ENCODE measurements at regions not wholly inside any gene's neighbourhood (a gene's known extent, or its start where the extent isn't known, plus 50 kb on each side); places are given as distances from the start of the nearest gene placed in this dataset.

- TF ChIP-seq CTCF (IDR thresholded peaks at IDR 0.05) (no peak), POLR2A (IDR thresholded peaks at IDR 0.05) (no peak)
These were observed 311.3 kb upstream of the SLCO3A1 start for GRCh38 chr15:91542226-91542625.
